HEK293 (cell line): ENCODE measurements at regions not wholly inside any gene's neighbourhood (a gene's known extent, or its start where the extent isn't known, plus 50 kb on each side); places are given as distances from the start of the nearest gene placed in this dataset.
A peak's percentile ranks its signal among the peaks of the same experiment; 100 is the strongest.

ENCODE experiments used
- EGR2 ChIP-seq: fragments of 450-650 bp; formaldehyde crosslinking; IDR thresholded peaks from 2 replicates; pipeline ENCODE4 v1.5.1; 2016; ENCODE audit warnings: low read depth, missing biosample characterization, missing genetic modification characterization
- FEZF1 ChIP-seq: fragments of 450-650 bp; formaldehyde crosslinking; IDR thresholded peaks from 2 replicates; pipeline ENCODE4 v1.5.1; 2016; ENCODE audit warnings: missing biosample characterization, missing genetic modification characterization
- GLI4 ChIP-seq: fragments of 450-650 bp; formaldehyde crosslinking; IDR thresholded peaks from 2 replicates; pipeline ENCODE4 v1.5.1; 2016; ENCODE audit warnings: missing biosample characterization, missing genetic modification characterization
- SP3 ChIP-seq: fragments of 450-650 bp; formaldehyde crosslinking; IDR thresholded peaks from 2 replicates; pipeline ENCODE4 v1.5.1; 2016; ENCODE audit warnings: missing biosample characterization, missing genetic modification characterization
- ZNF112 ChIP-seq: fragments of 450-650 bp; formaldehyde crosslinking; IDR thresholded peaks from 2 replicates; pipeline ENCODE4 v1.5.0; 2017; ENCODE audit warnings: missing biosample characterization, missing genetic modification characterization
- ZNF140 ChIP-seq: fragments of 450-650 bp; formaldehyde crosslinking; IDR thresholded peaks from 2 replicates; pipeline ENCODE4 v1.5.1; 2016; ENCODE audit warnings: missing biosample characterization, missing genetic modification characterization
- ZNF148 ChIP-seq: fragments of 450-650 bp; formaldehyde crosslinking; IDR thresholded peaks from 2 replicates; pipeline ENCODE4 v1.5.0; 2017; ENCODE audit warnings: missing biosample characterization, missing genetic modification characterization, borderline replicate concordance
- ZNF18 ChIP-seq: fragments of 450-650 bp; formaldehyde crosslinking; IDR thresholded peaks from 2 replicates; pipeline ENCODE4 v1.5.1; 2016; ENCODE audit warnings: missing biosample characterization, missing genetic modification characterization
- ZNF280C ChIP-seq: fragments of 450-650 bp; formaldehyde crosslinking; IDR thresholded peaks from 2 replicates; pipeline ENCODE4 v1.5.1; 2016; ENCODE audit warnings: missing biosample characterization, missing genetic modification characterization
- ZNF302 ChIP-seq: fragments of 450-650 bp; formaldehyde crosslinking; IDR thresholded peaks from 2 replicates; pipeline ENCODE4 v1.5.1; 2016; ENCODE audit warnings: missing biosample characterization, missing genetic modification characterization, low read depth
- ZNF404 ChIP-seq: fragments of 450-650 bp; formaldehyde crosslinking; IDR thresholded peaks from 2 replicates; pipeline ENCODE4 v1.5.1; 2017; ENCODE audit warnings: missing biosample characterization, missing genetic modification characterization
- ZNF423 ChIP-seq: fragments of 450-650 bp; formaldehyde crosslinking; IDR thresholded peaks from 2 replicates; pipeline ENCODE4 v1.5.1; 2016; ENCODE audit warnings: missing biosample characterization, missing genetic modification characterization
- ZNF488 ChIP-seq: fragments of 450-650 bp; formaldehyde crosslinking; IDR thresholded peaks from 2 replicates; pipeline ENCODE4 v1.5.1; 2016; ENCODE audit warnings: missing biosample characterization, missing genetic modification characterization
- ZNF501 ChIP-seq: fragments of 450-650 bp; formaldehyde crosslinking; IDR thresholded peaks from 2 replicates; pipeline ENCODE4 v1.5.1; 2016; ENCODE audit warnings: missing biosample characterization, missing genetic modification characterization
- ZNF513 ChIP-seq: fragments of 450-650 bp; IDR thresholded peaks from 2 replicates; pipeline ENCODE4 v1.5.1; 2018; ENCODE audit warnings: missing biosample characterization, missing genetic modification characterization
- ZNF518A ChIP-seq: fragments of 450-650 bp; formaldehyde crosslinking; conservative IDR thresholded peaks from 2 replicates; pipeline ENCODE4 v1.5.1; 2016; ENCODE audit warnings: low read depth, missing biosample characterization, missing genetic modification characterization
- ZNF530 ChIP-seq: fragments of 450-650 bp; formaldehyde crosslinking; IDR thresholded peaks from 2 replicates; pipeline ENCODE4 v1.5.1; 2016; ENCODE audit warnings: low read depth, missing biosample characterization, missing genetic modification characterization
- ZNF544 ChIP-seq: fragments of 450-650 bp; formaldehyde crosslinking; IDR thresholded peaks from 2 replicates; pipeline ENCODE4 v1.5.0; 2017; ENCODE audit warnings: missing biosample characterization, missing genetic modification characterization
- ZNF548 ChIP-seq: fragments of 450-650 bp; formaldehyde crosslinking; IDR thresholded peaks from 2 replicates; pipeline ENCODE4 v1.5.1; 2016; ENCODE audit warnings: missing biosample characterization, missing genetic modification characterization
- ZNF561 ChIP-seq: fragments of 450-650 bp; IDR thresholded peaks from 2 replicates; pipeline ENCODE4 v1.5.1; 2018; ENCODE audit warnings: missing biosample characterization, missing genetic modification characterization, borderline replicate concordance
- ZNF585B ChIP-seq: fragments of 450-650 bp; formaldehyde crosslinking; IDR thresholded peaks from 2 replicates; pipeline ENCODE4 v1.5.1; 2016; ENCODE audit warnings: missing biosample characterization, missing genetic modification characterization
- ZNF660 ChIP-seq: fragments of 450-650 bp; IDR thresholded peaks from 2 replicates; pipeline ENCODE4 v1.5.1; 2018; ENCODE audit warnings: missing biosample characterization, mild to moderate bottlenecking, missing genetic modification characterization
- ZNF670 ChIP-seq: fragments of 450-650 bp; formaldehyde crosslinking; IDR thresholded peaks from 2 replicates; pipeline ENCODE4 v1.5.1; 2016; ENCODE audit warnings: missing biosample characterization, missing genetic modification characterization, low read depth
- ZNF701 ChIP-seq: fragments of 450-650 bp; formaldehyde crosslinking; IDR thresholded peaks from 2 replicates; pipeline ENCODE4 v1.5.1; 2016; ENCODE audit warnings: missing biosample characterization, missing genetic modification characterization
- ZNF776 ChIP-seq: fragments of 450-650 bp; formaldehyde crosslinking; IDR thresholded peaks from 2 replicates; pipeline ENCODE4 v1.5.0; 2017; ENCODE audit warnings: missing biosample characterization, missing genetic modification characterization, borderline replicate concordance
- ZNF830 ChIP-seq: fragments of 450-650 bp; IDR thresholded peaks from 2 replicates; pipeline ENCODE4 v1.5.0; 2018; ENCODE audit warnings: missing biosample characterization, missing genetic modification characterization, low read depth, mild to moderate bottlenecking, moderate library complexity
- ZNF837 ChIP-seq: fragments of 450-650 bp; formaldehyde crosslinking; IDR thresholded peaks from 2 replicates; pipeline ENCODE4 v1.5.1; 2016; ENCODE audit warnings: missing biosample characterization, missing genetic modification characterization
- ZSCAN16 ChIP-seq: fragments of 450-650 bp; formaldehyde crosslinking; IDR thresholded peaks from 2 replicates; pipeline ENCODE4 v1.5.1; 2016; ENCODE audit warnings: missing biosample characterization, missing genetic modification characterization

GRCh38 chr4:31089815-31090214 is 369.6 kb downstream of the PCDH7 start (continued):
- TF ChIP-seq ZNF518A (tag by site-specific recombination) (0 out of 2 replicates have a peak, but pooled peaks have one; percentile 34), ZNF837 (tag by site-specific recombination) (no peak), ZNF404 (tag by site-specific recombination) (no peak), GLI4 (tag by site-specific recombination) (no peak), ZNF660 (tag by site-specific recombination) (peak; percentile 86), ZNF830 (tag by site-specific recombination) (no peak), ZNF701 (no peak), ZNF530 (tag by site-specific recombination) (no peak), SP3 (peak; percentile 56; the same call in 1 of the 2 replicates), EGR2 (tag by site-specific recombination) (no peak), ZNF670 (tag by site-specific recombination) (no peak), ZNF776 (no peak), ZNF112 (tag by site-specific recombination) (no peak), ZNF18 (tag by site-specific recombination) (0 out of 2 replicates have a peak, but pooled peaks have one; percentile 61), ZNF280C (tag by site-specific recombination) (no peak), ZNF140 (tag by site-specific recombination) (no peak), ZNF148 (no peak), ZNF561 (tag by site-specific recombination) (no peak), ZNF544 (tag by site-specific recombination) (no peak), ZNF302 (no peak), ZNF501 (tag by site-specific recombination) (peak; percentile 86; the same call in 1 of the 2 replicates), FEZF1 (tag by site-specific recombination) (peak; percentile 90), ZSCAN16 (tag by site-specific recombination) (no peak), ZNF548 (no peak), ZNF423 (tag by site-specific recombination) (no peak), ZNF513 (tag by site-specific recombination) (no peak), ZNF488 (no peak), ZNF585B (tag by site-specific recombination) (no peak)
